ENCODE measurements at regions not wholly inside any gene's neighbourhood (a gene's known extent, or its start where the extent isn't known, plus 50 kb on each side); places are given as distances from the start of the nearest gene placed in this dataset.

DNA sequence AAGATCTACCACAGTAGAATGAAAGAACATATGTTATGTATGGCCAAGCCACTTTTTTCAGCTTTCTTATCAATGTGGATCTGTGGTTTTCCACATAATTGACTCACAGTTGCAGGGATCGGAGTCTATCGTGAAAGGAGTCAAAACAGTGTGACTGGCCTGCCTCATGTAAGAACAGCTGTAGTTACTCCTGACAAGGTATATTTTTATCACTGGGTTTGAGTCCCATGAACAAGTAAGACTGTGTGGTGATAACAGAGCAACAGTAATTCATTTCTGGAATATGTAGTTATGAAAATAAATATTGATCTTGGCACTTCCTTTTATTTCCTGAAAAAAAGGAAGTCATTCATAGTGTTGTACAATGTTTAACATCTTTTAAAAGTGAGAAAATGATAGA lies 416.6 kb downstream of the KLF12 start:
- TF ChIP-seq, protein P1, sequence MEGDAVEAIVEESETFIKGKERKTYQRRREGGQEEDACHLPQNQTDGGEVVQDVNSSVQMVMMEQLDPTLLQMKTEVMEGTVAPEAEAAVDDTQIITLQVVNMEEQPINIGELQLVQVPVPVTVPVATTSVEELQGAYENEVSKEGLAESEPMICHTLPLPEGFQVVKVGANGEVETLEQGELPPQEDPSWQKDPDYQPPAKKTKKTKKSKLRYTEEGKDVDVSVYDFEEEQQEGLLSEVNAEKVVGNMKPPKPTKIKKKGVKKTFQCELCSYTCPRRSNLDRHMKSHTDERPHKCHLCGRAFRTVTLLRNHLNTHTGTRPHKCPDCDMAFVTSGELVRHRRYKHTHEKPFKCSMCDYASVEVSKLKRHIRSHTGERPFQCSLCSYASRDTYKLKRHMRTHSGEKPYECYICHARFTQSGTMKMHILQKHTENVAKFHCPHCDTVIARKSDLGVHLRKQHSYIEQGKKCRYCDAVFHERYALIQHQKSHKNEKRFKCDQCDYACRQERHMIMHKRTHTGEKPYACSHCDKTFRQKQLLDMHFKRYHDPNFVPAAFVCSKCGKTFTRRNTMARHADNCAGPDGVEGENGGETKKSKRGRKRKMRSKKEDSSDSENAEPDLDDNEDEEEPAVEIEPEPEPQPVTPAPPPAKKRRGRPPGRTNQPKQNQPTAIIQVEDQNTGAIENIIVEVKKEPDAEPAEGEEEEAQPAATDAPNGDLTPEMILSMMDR (IDR thresholded peaks at IDR 0.05) = no peak
- peaks cover 47% of the 10 kb centered on the region for H3K36me3 Mint-ChIP-seq (ENCODE audit: low read depth)

DNA sequence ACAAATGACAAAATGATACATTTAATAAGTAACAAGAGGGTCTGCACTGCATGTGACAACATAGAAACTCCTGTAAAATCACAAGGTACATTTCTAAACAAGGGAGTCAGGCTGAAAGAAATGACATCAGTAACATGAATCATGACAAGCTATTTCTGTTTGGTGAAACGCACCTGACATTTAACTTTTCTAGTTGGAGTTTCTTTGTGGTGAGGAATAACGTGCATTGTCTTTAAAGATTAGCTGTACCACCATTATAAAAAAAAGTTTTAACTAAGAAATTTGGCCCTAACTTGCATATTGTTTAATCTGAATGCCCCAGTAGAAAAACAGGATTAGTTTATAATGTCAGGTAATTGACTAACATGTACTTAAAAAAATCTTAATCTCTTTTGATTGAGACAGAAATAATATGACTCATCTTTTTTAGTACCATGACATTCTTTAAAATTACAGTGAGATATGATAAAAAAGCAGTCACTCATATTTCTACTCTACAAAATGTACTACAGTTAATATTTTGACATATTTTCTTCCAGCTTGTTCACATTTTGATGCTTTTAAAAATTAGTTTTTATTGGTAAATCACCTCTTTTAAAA lies 418.2 kb downstream of the KLF12 start:
- Mint-ChIP-seq H3K27ac (peak overlapping the region; percentile 94), H3K27me3 (no peaks in the 10 kb centered on the region), H3K4me3 (peak overlapping the region; percentile 73), H3K4me1 (ENCODE audit: low read depth) (peaks cover 60% of the 10 kb centered on the region), H3K36me3 (ENCODE audit: low read depth) (peaks cover 63% of the 10 kb centered on the region), H3K9me3 (no peaks in the 10 kb centered on the region)
- H3K4me1 ChIP-seq (ENCODE audit: insufficient read depth, low read length) = peaks cover 35% of the 10 kb centered on the region
- POLR2A ChIA-PET = interaction anchor here (1.8 to 5.6 kb wide), 4 partner anchors 9 to 195 kb away, joined by 4 to 25 read pairs (median 12); no protein-coding TSS in a partner anchor
- CTCF ChIA-PET = interaction anchor here (1.0 to 2.9 kb wide), 4 partner anchors 13 to 657 kb away, joined by 3 to 8 read pairs (median 4); partner anchors contain the start of gene KLF5
- H3K9me3 ChIP-seq (ENCODE audit: control insufficient read depth in 1 of 2, insufficient read depth in 1 of 2, low read length in 2 of 2) = no peaks in the 10 kb centered on the region
- peak in 2 of 14 experiments; percentile 71 for DNase-seq
- intact Hi-C loops (cut with DNase I, micrococcal nuclease) = loop anchor here in 1 of 2 experiments (1.0 kb wide), 1 partner anchor 14 kb away; no protein-coding TSS in a partner anchor
- H3K27me3 ChIP-seq (ENCODE audit: control insufficient read depth in 1 of 2, insufficient read depth in 2 of 2, low read length in 2 of 2) = no peaks in the 10 kb centered on the region
- H3K36me3 ChIP-seq (ENCODE audit: insufficient read depth, low read length) = peaks cover 33% of the 10 kb centered on the region
- peak overlapping the region; percentile 62 to 73 for H3K27ac ChIP-seq (ENCODE audit: low read depth in 1 of 2, low read length in 2 of 2)
- ATAC-seq (ENCODE audit: poor library complexity) = peak; percentile 65
- TF ChIP-seq, protein P1 (IDR thresholded peaks at IDR 0.05) = no peak
- H3K4me3 ChIP-seq (ENCODE audit: low read length) = peak overlapping the region; percentile 34

More for the DNA sequence above, 416.6 kb downstream of the KLF12 start:
- Histone ChIP-seq H3K9me3 (ENCODE audit: control insufficient read depth in 1 of 2, insufficient read depth in 1 of 2, low read length in 2 of 2) (no peaks in the 10 kb centered on the region), H3K4me1 (ENCODE audit: insufficient read depth, low read length) (peaks cover 35% of the 10 kb centered on the region), H3K27ac (ENCODE audit: low read depth in 1 of 2, low read length in 2 of 2) (peak overlapping the region; percentile 34 to 46), H3K4me3 (ENCODE audit: low read length) (no peak overlapping the region), H3K36me3 (ENCODE audit: insufficient read depth, low read length) (peaks cover 21% of the 10 kb centered on the region), H3K27me3 (ENCODE audit: control insufficient read depth in 1 of 2, insufficient read depth in 2 of 2, low read length in 2 of 2) (no peaks in the 10 kb centered on the region)
- POLR2A ChIA-PET = interaction anchor here (3.8 to 5.6 kb wide), 2 partner anchors 15 to 48 kb away, joined by 19 to 25 read pairs; no protein-coding TSS in a partner anchor
- Mint-ChIP-seq H3K27ac (peak overlapping the region; percentile 94), H3K27me3 (no peaks in the 10 kb centered on the region), H3K4me1 (ENCODE audit: low read depth) (peaks cover 71% of the 10 kb centered on the region), H3K4me3 (peak overlapping the region; percentile 22), H3K9me3 (no peaks in the 10 kb centered on the region)
- ATAC-seq (ENCODE audit: poor library complexity) (no peak), DNase-seq (peak in 4 of 14 experiments; percentile 28 to 60 (median 52))
- CTCF ChIA-PET = interaction anchor here (1.0 to 1.1 kb wide), 3 partner anchors 17 to 658 kb away, joined by 3 to 5 read pairs (median 3); partner anchors contain the start of gene KLF5
- intact Hi-C loops (cut with DNase I, micrococcal nuclease) = no loop called here

DNA sequence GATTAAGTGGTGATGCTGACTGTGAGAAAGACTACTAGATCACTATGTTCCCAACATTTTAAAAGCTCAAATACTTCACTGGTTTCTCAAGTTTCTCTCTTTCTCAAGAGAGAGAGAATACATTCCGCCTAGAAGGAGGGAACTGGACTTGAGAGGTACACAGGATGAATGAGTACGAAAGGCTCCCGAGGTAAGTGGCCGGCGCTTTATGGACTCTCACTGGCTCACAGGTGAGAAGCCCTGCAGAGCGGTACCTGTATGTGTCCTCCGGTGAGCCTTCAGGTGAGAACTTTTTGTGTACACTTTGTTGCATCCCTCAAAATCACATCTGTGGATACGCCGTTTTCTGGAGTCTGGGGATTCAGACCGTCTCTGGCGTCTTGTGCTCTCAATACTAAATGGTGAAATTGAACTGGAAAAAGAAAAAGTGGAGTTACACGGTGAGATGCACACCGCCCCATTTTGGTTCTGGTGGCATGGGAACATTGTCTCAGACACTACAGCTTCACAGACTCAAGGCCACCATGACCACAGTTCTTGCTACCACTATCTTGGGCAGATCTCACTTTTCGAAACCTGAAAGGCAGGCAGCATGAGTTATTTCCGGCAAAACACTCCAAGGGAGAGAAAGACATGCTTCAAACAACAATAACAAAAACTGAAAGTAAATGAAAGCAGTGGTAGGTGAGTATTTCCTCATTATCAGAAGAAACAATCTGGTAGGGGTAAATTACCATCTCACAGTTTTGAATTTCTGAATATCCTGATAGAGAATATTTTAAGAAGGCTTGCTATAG lies 418.9 kb downstream of the KLF12 start:
- H3K4me1 ChIP-seq (ENCODE audit: insufficient read depth, low read length) = peaks cover 35% of the 10 kb centered on the region

More for the DNA sequence above, 418.9 kb downstream of the KLF12 start:
- ChIA-PET CTCF (interaction anchor here (1.0 to 2.9 kb wide), 5 partner anchors 12 to 656 kb away, joined by 3 to 8 read pairs (median 3); partner anchors contain the start of gene KLF5), POLR2A (interaction anchor here (1.0 to 5.6 kb wide), 5 partner anchors 8 to 421 kb away, joined by 3 to 25 read pairs (median 5); no protein-coding TSS in a partner anchor)
- H3K4me1 Mint-ChIP-seq (ENCODE audit: low read depth) = peaks cover 53% of the 10 kb centered on the region
- peak overlapping the region; percentile 62 to 73 for H3K27ac ChIP-seq (ENCODE audit: low read depth in 1 of 2, low read length in 2 of 2)
- no peaks in the 10 kb centered on the region for H3K9me3 Mint-ChIP-seq
- H3K36me3 Mint-ChIP-seq (ENCODE audit: low read depth) = peaks cover 69% of the 10 kb centered on the region
- H3K4me3 ChIP-seq (ENCODE audit: low read length) = peak overlapping the region; percentile 34
- peak; percentile 21 to 94 (median 46) for DNase-seq
- H3K36me3 ChIP-seq (ENCODE audit: insufficient read depth, low read length) = peaks cover 39% of the 10 kb centered on the region
- intact Hi-C loops (cut with DNase I, micrococcal nuclease) = loop anchor here in 1 of 2 experiments (1.0 kb wide), 1 partner anchor 13 kb away; no protein-coding TSS in a partner anchor
- H3K9me3 ChIP-seq (ENCODE audit: control insufficient read depth in 1 of 2, insufficient read depth in 1 of 2, low read length in 2 of 2) = no peaks in the 10 kb centered on the region
- peak; percentile 88 for ATAC-seq (ENCODE audit: poor library complexity)
- H3K27me3 ChIP-seq (ENCODE audit: control insufficient read depth in 1 of 2, insufficient read depth in 2 of 2, low read length in 2 of 2) = no peaks in the 10 kb centered on the region
- H3K27ac Mint-ChIP-seq = peak overlapping the region; percentile 94
- peak overlapping the region; percentile 73 for H3K4me3 Mint-ChIP-seq
- TF ChIP-seq, protein P1 (IDR thresholded peaks at IDR 0.05) = no peak
- no peaks in the 10 kb centered on the region for H3K27me3 Mint-ChIP-seq
